GM18909 (cell line): ENCODE measurements at regions not wholly inside any gene's neighbourhood (a gene's known extent, or its start where the extent isn't known, plus 50 kb on each side); places are given as distances from the start of the nearest gene placed in this dataset.
"Not testable (repeated sequence)": the region's sequence is repeated elsewhere in the genome, so short reads cannot be mapped to it uniquely, and the experiment has no call there.

Experiments used
- ATAC-seq: cut with Tn5 transposase; IDR thresholded peaks from one replicate; pipeline ENCODE4 v1.9.1; 2021; ENCODE audit warnings: mild to moderate bottlenecking; ENCODE audit not compliant: unreplicated experiment, poor library complexity

- ATAC-seq: no peak
Observed at GRCh38 chr12:116426391-116427136, 132.6 kb upstream of the MAP1LC3B2 start.

- ATAC-seq: no peak
Observed at GRCh38 chr12:116427200-116427930, 131.8 kb upstream of the MAP1LC3B2 start.

DNA sequence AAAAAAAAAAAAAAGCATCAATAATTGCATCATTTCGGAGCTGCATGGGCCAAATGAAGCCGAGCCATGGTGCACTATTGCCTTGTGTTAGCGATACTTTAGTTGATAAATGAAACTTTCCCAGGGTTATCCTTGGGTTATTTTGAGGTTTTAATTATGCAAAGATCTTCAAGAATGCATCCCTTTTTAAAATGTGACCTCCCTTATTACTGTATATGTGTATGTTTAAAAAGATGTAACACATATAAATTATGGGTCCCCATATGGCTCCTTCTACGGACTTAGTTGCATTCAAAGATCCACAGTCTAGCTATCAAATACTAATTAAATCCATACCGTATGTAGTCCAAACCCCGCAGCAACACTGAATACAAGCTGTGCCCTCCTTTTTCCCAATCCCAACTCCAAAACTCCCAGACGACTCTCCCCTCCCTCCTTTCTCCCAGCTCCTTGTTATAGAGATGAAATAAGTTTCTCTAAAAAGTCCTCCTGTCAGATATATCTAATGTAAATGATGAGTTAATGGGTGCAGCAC, 129.3 kb upstream of the MAP1LC3B2 start:
- ATAC-seq: no peak

DNA sequence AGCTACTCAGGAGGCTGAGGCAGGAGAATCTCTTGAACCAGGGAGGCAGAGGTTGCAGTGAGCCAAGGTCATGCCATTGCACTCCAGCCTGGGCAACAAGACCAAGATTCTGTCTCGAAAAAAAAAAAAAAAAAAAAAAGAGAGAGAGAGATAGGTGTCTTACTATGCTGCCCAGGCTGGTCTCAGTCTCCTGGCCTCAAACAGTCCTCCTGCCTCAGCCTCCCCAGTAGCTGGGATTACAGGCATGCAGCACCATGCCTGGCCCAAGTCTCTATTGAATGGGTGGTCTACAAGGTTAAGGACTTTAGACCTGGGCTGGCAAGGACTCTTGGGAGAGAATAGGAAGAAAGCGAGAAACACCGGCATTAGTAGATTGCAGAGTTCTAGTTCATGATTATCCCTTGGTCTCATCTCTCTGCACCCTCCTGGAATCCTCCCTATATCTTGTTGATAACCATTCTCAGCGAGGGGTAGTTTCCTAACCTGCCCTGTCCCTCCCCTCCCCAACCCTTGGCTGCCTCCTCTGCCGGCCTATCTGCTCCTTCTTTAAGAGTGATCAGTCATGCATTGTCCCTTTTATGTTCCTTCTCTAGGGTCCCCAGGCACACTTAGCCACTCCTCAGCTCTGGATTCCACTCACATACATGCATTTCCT, 128.1 kb upstream of the MAP1LC3B2 start:
- ATAC-seq: no peak

- no peak for ATAC-seq
Observed at GRCh38 chr12:116431677-116432300, 127.4 kb upstream of the MAP1LC3B2 start.

GRCh38 chr12:116432314-116432750, 126.8 kb upstream of the MAP1LC3B2 start:
- ATAC-seq: no peak

DNA sequence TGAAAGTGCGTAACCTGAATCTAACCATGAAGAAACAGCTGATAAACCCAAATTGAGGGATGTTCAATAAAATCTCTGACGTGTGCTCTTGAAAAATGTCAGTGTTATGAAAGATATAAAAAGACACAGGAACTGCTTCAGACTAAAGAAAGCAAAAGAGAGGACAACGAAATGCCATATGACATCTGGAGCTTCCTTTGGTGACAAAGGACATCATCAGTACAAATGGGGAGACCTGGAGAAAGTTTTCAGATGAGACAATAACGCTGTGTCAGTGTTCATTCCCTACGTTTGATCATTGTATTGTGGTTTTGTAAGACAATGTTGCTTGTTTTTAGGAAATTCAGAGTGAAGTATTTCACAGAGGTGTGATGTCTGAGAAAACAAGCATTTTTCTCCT, 125.9 kb upstream of the MAP1LC3B2 start:
- ATAC-seq: no peak

GRCh38 chr12:116434155-116435011, 124.8 kb upstream of the MAP1LC3B2 start:
- no peak for ATAC-seq

DNA sequence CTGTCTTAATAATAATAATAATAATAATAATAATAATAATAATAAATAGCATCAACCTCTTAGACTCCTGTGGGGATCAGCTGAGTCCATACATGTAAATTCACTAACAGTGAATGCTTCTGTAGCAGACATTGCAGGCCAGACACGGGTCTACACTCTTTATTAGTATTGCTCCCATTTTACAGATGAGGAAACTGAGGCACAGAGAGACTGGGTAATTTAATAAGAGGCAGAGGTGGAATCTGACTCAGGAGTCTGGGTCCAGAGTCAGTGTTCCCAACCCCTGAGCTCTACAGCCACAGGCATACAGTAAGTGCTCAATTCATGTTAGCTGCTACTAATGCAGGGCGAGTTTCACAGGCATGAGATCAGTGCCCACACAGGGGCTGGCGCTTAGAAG, 123.2 kb upstream of the MAP1LC3B2 start:
- no peak for ATAC-seq

DNA sequence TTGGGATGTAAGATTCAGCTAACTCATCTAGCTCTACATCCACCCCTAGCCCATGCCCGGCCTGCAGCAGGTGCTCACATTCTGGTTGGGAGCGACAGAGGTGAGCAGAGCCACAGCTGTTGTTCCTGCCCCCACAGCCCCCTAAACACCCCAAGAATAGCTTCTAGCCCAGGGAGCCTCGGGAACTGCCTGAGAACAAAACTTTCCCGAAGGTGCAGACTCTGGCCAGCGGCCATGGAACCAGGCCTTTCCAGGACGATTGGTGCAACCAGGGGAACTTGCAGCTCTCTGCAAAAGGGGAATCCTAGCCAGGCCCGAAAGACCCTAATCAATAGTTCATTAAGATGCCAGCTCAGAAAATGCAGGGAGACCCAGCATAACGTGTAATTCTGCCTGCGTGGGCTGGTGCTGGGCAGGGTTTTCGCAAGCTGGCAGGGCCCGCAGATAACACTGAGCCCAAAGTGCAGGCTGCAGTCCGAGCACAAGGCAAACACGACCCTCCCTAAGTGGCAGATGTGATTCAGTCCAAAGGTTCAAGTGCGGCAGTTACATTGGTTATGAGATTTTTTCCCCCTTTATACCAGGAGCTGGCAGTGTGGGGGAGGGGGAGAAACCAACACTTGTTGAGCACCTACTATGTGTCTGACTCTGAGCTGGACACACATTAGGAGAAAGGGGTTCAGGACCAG, 122.5 kb upstream of the MAP1LC3B2 start:
- no peak for ATAC-seq

DNA sequence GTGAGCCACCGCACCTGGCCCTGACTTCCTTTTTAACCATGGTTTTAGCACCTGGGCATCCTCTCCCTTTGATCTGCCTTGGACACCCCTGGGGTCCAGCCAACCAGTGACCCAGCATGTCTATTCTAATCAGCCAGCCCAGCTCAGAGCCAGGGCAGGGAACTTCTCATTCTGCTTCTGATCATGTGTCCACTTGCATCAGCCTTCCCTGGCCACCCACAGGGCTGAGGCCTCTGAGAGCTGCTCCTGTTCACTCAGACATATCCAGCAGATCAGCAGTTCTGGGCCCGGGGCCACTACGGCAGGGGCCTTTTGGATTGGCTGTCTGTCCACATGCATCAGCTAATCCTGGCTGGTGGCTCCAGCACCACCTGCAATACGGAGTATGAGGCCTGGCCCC, 117.9 kb upstream of the MAP1LC3B2 start:
- no peak for ATAC-seq

DNA sequence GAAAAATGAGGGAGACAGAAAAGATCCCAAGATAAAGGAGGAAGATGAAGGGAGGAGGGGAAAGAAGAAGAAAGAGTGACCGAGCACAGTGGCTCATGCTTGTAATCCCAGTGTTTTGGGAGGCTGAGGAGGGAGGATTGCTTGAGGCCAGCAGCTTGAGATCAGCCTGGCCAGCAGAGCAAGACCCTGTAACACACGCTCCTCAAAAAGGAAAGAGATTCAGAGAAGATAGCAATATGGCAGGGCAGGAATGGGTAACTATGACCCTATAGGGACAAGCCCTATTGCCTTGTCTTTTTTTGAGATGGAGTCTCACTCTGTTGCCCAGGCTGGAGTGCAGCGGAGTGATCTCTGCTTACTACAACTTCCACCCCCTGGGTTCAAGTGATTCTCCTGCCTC, 116.9 kb upstream of the MAP1LC3B2 start:
- no peak for ATAC-seq

DNA sequence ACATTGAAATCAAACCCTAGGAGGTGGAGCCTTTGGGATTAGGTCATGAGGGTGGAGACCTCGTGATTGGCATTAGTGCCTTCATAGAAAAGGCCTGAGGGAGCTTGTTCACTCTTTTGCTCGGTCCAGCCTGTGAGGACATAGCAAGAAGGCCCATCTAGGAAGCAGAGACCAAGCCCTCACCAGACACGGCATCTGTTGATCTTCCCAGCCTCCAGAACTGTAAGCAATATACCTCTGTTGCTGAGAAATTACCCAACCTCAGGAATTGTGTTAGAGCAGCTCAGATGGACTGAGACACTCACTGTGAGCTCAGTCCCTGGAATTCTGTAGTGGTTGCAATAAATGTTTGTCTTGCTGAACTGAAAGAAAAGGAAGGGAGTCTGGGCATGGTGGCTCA, 116.2 kb upstream of the MAP1LC3B2 start:
- ATAC-seq: no peak

DNA sequence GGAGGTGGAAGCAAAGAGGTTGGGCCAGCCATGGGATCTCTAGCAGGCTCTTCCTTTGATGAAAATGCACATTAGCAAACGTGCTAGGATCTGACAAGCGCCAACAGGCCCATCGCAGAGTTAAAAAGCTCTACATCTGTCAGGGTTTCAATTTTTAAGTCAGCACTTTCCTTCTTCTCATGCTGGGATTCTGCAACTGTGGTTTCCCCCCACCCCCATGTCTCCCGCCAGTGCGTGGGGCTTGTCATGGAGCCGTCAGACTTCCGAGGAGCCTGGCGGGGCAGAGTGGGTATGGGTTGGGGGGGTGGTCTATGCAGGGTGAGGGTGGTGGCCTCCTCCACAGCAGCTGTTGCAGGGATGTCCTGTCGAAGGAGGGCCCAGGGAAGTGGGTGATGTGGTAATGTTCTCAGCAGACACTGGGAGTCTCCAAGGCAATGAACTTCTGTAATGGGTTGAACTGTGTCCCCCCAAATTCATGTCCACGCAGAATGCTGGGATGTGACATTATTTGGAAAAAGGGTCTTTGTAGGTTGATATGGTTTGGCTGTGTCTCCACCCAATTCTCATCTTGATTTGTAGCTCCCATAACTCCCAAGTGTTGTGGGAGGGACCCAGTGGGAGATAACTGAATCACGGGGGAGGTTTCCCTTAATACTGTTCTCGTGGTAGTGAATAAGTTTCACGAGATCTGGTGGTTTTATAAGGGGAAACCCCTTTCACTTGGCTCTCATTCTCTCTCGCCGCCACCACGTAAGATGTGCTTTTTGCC, 115.2 kb upstream of the MAP1LC3B2 start:
- no peak for ATAC-seq

GRCh38 chr12:116444590-116444943, 114.6 kb upstream of the MAP1LC3B2 start:
- ATAC-seq: no peak

DNA sequence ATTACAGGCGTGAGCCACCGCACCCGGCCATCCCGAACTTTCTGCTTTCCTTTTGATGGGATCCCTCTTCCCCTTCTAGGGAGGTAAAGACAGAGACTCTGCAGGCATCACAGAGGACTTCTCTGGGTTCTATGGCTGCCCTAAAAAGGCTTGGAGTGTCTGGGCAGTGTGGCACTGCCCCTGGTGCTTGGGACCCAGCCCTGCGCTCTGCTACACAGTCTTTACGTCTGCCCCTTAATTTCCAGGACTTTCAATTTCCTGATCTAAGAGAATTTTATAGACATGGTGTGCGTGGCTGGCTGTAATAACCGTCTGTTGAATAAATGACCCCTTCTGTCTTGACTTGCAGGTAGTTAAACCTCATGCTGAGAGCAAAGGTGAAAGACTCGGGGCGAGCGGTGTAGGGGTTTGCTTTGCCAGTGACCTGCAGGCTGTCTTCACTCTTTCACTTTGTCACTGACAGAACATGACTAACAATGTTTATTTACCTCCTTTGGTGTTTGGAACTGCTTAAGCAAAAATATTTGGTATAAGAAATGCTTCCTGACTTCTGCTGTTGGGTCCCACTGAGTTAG, 110.9 kb upstream of the MAP1LC3B2 start:
- no peak for ATAC-seq

DNA sequence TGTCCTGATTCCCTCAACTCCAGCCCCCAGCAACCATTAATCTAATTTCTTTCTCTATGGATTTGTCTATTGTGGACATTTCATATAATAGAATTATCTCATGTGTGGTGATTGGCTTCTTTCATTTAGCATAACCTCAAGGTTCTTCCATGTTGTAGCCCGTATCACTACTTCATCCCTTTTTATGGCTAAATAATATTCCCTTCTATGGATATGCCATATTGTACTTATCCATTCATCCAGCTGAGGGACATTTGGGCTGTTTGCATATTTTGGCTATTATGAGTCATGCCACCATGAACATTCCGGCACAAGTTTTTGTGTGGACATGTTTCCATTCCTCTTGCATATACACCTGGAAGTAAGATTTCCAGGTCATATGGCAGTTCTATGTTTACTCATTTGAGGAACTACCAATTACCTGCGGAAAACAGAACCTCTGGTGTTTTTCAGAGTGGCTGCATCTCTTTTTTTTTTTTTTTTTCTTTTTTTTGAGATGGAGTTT, 108.7 kb upstream of the MAP1LC3B2 start:
- ATAC-seq: no peak

DNA sequence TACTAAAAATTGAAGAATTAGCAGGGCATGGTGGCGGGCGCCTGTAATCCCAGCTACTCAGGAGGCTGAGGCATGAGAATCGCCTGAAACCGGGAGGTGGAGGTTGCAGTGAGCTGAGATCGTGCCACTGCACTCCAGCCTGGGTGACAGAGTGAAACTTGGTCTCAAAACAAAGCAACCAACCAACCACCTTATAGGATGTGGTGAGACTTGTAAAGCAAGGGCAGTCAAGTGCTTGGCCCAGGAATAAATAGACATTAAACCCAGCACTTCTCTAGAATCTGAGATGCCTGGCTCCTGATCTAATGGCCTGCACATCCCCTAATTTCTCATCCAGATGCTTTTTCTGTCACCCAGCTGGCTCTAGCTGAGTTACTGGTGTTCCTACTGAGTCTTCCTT, 106.2 kb upstream of the MAP1LC3B2 start:
- ATAC-seq: not testable (repeated sequence)
